PC-3 (cell line): ENCODE measurements at regions not wholly inside any gene's neighbourhood (a gene's known extent, or its start where the extent isn't known, plus 50 kb on each side); places are given as distances from the start of the nearest gene placed in this dataset.

Experiments used
- ATAC-seq: fragments of 200-7000 bp; cut with Tn5 transposase; 2 replicates; pipeline ENCODE4 v1.9.1; 2020; ENCODE audit warnings: mild to moderate bottlenecking, moderate library complexity
- BruUV-seq: library from RNA; stranded (reverse); fragments of 400-500 nt; replicated peaks from 2 replicates; lab custom pipeline; 2021; lab: Mats Ljungman, UMichigan
- CTCF ChIA-PET: fragments of 300-600 bp; sonication (Branson Sonifier 250); formaldehyde crosslinking; loops from one replicate; lab custom pipeline; 2022; ENCODE audit warnings: antibody characterized with exemption; lab: Charles Lee
- POLR2A ChIA-PET: fragments of 300-600 bp; sonication (Branson Sonifier 250); formaldehyde crosslinking; loops from one replicate; lab custom pipeline; 2022; ENCODE audit warnings: antibody characterized with exemption; ENCODE audit not compliant: unreplicated experiment; lab: Charles Lee
- DNase-seq: peaks from one replicate; pipeline ENCODE4 v3.0.0-alpha.2; 2015
- H2AFZ ChIP-seq: fragments of 300-600 bp; sonication (generic); 2 replicates; pipeline ENCODE4 v1.6.0; 2016; ENCODE audit warnings: antibody characterized with exemption, low read length
- H3F3A ChIP-seq: fragments of 300-600 bp; sonication (generic); one replicate; pipeline ENCODE4 v1.6.0; 2017; ENCODE audit warnings: antibody characterized with exemption, low read length, control low read depth, mild to moderate bottlenecking; ENCODE audit not compliant: unreplicated experiment
- H3K27ac ChIP-seq: fragments of 300-600 bp; sonication (generic); 2 replicates; pipeline ENCODE4 v1.5.1; 2016; ENCODE audit warnings: mild to moderate bottlenecking, low read length
- H3K27me3 ChIP-seq: fragments of 300-600 bp; sonication (generic); 2 replicates; pipeline ENCODE4 v1.6.1; 2016; ENCODE audit warnings: low read length, mixed read lengths
- H3K36me3 ChIP-seq: fragments of 300-600 bp; sonication (generic); 2 replicates; pipeline ENCODE4 v1.6.1; 2016; ENCODE audit warnings: low read depth, mixed run types, low read length, mixed read lengths
- H3K4me1 ChIP-seq: fragments of 300-600 bp; sonication (generic); 2 replicates; pipeline ENCODE4 v1.5.1; 2016; ENCODE audit warnings: low read length; ENCODE audit not compliant: insufficient read depth
- H3K4me2 ChIP-seq: fragments of 300-600 bp; sonication (generic); 2 replicates; pipeline ENCODE4 v1.6.0; 2016; ENCODE audit warnings: low read length
- H3K4me3 ChIP-seq: fragments of 300-600 bp; sonication (generic); 2 replicates; pipeline ENCODE4 v1.5.1; 2016; ENCODE audit warnings: mild to moderate bottlenecking, low read length, mixed read lengths
- H3K79me2 ChIP-seq: fragments of 300-600 bp; sonication (generic); 2 replicates; pipeline ENCODE4 v1.6.1; 2017; ENCODE audit warnings: low read length, mixed read lengths
- H3K9ac ChIP-seq: fragments of 300-600 bp; sonication (generic); 2 replicates; pipeline ENCODE4 v1.6.0; 2016; ENCODE audit warnings: mild to moderate bottlenecking, low read length
- H3K9me2 ChIP-seq: fragments of 300-600 bp; sonication (generic); replicated peaks from 2 replicates; pipeline ENCODE4 v1.6.1; 2016; ENCODE audit warnings: mixed run types, low read length, mixed read lengths
- H3K9me3 ChIP-seq: fragments of 300-600 bp; sonication (generic); 2 replicates; pipeline ENCODE4 v1.6.1; 2016; ENCODE audit warnings: low read length, mixed read lengths
- H4K20me1 ChIP-seq: fragments of 300-600 bp; sonication (generic); 2 replicates; pipeline ENCODE4 v1.6.1; 2016; ENCODE audit warnings: low read length, mixed read lengths
- CTCF ChIP-seq: fragments of 300-600 bp; sonication (generic); conservative IDR thresholded peaks from 2 replicates; pipeline ENCODE4 v1.5.1; 2017; ENCODE audit warnings: antibody characterized with exemption, low read depth, mild to moderate bottlenecking, low read length
- EZH2 ChIP-seq: fragments of 300-600 bp; sonication (generic); IDR thresholded peaks from one replicate; pipeline ENCODE4 v1.6.1; 2017; ENCODE audit warnings: antibody characterized with exemption, mild to moderate bottlenecking, low read length; ENCODE audit not compliant: unreplicated experiment
- EZH2phosphoT487 ChIP-seq: fragments of 300-600 bp; sonication (generic); IDR thresholded peaks from 2 replicates; pipeline ENCODE4 v1.6.1; 2018; ENCODE audit warnings: mild to moderate bottlenecking, antibody characterized with exemption, low read length, borderline replicate concordance
- intact Hi-C: fragments of 100-400 bp; cut with micrococcal nuclease; formaldehyde crosslinking; loops from 2 replicates; pipeline ENCODE4 v1.9.0; 2023

- Histone ChIP-seq H3K27me3 (no peaks in the 10 kb centered on the region), H3K4me1 (no peaks in the 10 kb centered on the region), H3K9ac (no peak overlapping the region), H3F3A (no peaks in the 10 kb centered on the region), H3K79me2 (no peaks in the 10 kb centered on the region), H2AFZ (no peak overlapping the region), H3K27ac (no peak overlapping the region), H4K20me1 (no peaks in the 10 kb centered on the region), H3K4me3 (no peak overlapping the region), H3K9me3 (no peaks in the 10 kb centered on the region), H3K36me3 (no peaks in the 10 kb centered on the region), H3K9me2 (no peaks in the 10 kb centered on the region), H3K4me2 (no peak overlapping the region)
- BruUV-seq, result no TSS peak
- intact Hi-C loops, result no loop called here
- ATAC-seq (no peak), DNase-seq (no peak)
- TF ChIP-seq EZH2phosphoT487, result no peak
- TF ChIP-seq CTCF, result no peak
- no peak for TF ChIP-seq EZH2
- POLR2A ChIA-PET, result no interaction called here
- CTCF ChIA-PET, result no interaction called here
Observed at GRCh38 chr13:50341526-50341925, 326.3 kb downstream of the KCNRG start.

- ATAC-seq, result no peak
- Histone ChIP-seq H2AFZ (no peak overlapping the region), H3K27ac (no peak overlapping the region), H3K79me2 (no peaks in the 10 kb centered on the region), H3K9ac (no peak overlapping the region), H3K9me3 (no peaks in the 10 kb centered on the region), H3F3A (no peaks in the 10 kb centered on the region), H3K9me2 (no peaks in the 10 kb centered on the region), H3K4me1 (no peaks in the 10 kb centered on the region), H4K20me1 (no peaks in the 10 kb centered on the region), H3K27me3 (no peaks in the 10 kb centered on the region), H3K36me3 (no peaks in the 10 kb centered on the region), H3K4me2 (no peak overlapping the region), H3K4me3 (no peak overlapping the region)
- ChIA-PET POLR2A (no interaction called here), CTCF (no interaction called here)
- no peak for DNase-seq
- TF ChIP-seq CTCF, result no peak
- intact Hi-C loops, result no loop called here
- no TSS peak for BruUV-seq
Observed at GRCh38 chr13:50344717-50345116, 329.5 kb downstream of the KCNRG start.

GRCh38 chr13:50345804-50346203 is 330.6 kb downstream of the KCNRG start:
- CTCF ChIA-PET, result no interaction called here
- POLR2A ChIA-PET, result no interaction called here
- no peak for ATAC-seq

More at GRCh38 chr13:50345804-50346203, 330.6 kb downstream of the KCNRG start:
- TF ChIP-seq EZH2phosphoT487, result no peak
- no peak for TF ChIP-seq CTCF
- TF ChIP-seq EZH2, result no peak
- intact Hi-C loops, result no loop called here
- Histone ChIP-seq H3K27ac (no peak overlapping the region), H3K4me3 (no peak overlapping the region), H3K4me2 (no peak overlapping the region), H4K20me1 (no peaks in the 10 kb centered on the region), H3K4me1 (no peaks in the 10 kb centered on the region), H3F3A (no peaks in the 10 kb centered on the region), H3K27me3 (no peaks in the 10 kb centered on the region), H2AFZ (no peak overlapping the region), H3K79me2 (no peaks in the 10 kb centered on the region), H3K9me3 (no peaks in the 10 kb centered on the region), H3K9ac (no peak overlapping the region), H3K36me3 (no peaks in the 10 kb centered on the region), H3K9me2 (no peaks in the 10 kb centered on the region)
- BruUV-seq, result no TSS peak
- no peak for DNase-seq
